ENCODE measurements at regions not wholly inside any gene's neighbourhood (a gene's known extent, or its start where the extent isn't known, plus 50 kb on each side); places are given as distances from the start of the nearest gene placed in this dataset.

GRCh38 chr5:167779644-167780043 is 511.8 kb upstream of the WWC1 start:
- no peaks in the 10 kb centered on the region for H3K36me3 ChIP-seq (ENCODE audit: insufficient read depth, low read length)
- H3K27me3 ChIP-seq (ENCODE audit: insufficient read depth, low read depth, low read length), result no peaks in the 10 kb centered on the region
- no peak overlapping the region for H3K9ac ChIP-seq (ENCODE audit: low read length)
- H3K79me2 ChIP-seq (replicated peaks; ENCODE audit: insufficient read depth, low read length), result no peaks in the 10 kb centered on the region
- H3K4me2 ChIP-seq (ENCODE audit: low read length), result no peak overlapping the region
- H3K4me3 ChIP-seq (ENCODE audit: low read length), result no peak overlapping the region
- no peak overlapping the region for H3K27ac ChIP-seq (ENCODE audit: low read length)
- TF ChIP-seq RAD21 (conservative IDR thresholded peaks at IDR 0.05) (no peak), MXI1 (conservative IDR thresholded peaks at IDR 0.05; ENCODE audit: poor library complexity, severe bottlenecking) (no peak), POLR2AphosphoS5 (IDR thresholded peaks at IDR 0.05) (no peak), EZH2 (IDR thresholded peaks at IDR 0.05; ENCODE audit: borderline replicate concordance, insufficient read depth, low read length, poor library complexity, severe bottlenecking) (no peak), SMC3 (conservative IDR thresholded peaks at IDR 0.05; ENCODE audit: poor library complexity) (no peak), TAF1 (IDR thresholded peaks at IDR 0.05; ENCODE audit: low read depth) (no peak), REST (IDR thresholded peaks at IDR 0.05; ENCODE audit: borderline replicate concordance) (no peak), EP300 (conservative IDR thresholded peaks at IDR 0.05; ENCODE audit: poor library complexity, severe bottlenecking) (no peak)
- H3F3A ChIP-seq (ENCODE audit: insufficient read depth, low read length, poor library complexity, severe bottlenecking), result no peaks in the 10 kb centered on the region
- H2AFZ ChIP-seq (ENCODE audit: low read depth, low read length), result no peak overlapping the region
- no peaks in the 10 kb centered on the region for H3K9me2 ChIP-seq (ENCODE audit: insufficient read depth, low read length)
- no peaks in the 10 kb centered on the region for H4K20me1 ChIP-seq (ENCODE audit: insufficient read depth)
- no peaks in the 10 kb centered on the region for H3K9me3 ChIP-seq (ENCODE audit: low read length)

- Histone ChIP-seq H3K4me3 (ENCODE audit: low read length) (no peak overlapping the region), H3K4me2 (ENCODE audit: low read length) (no peak overlapping the region), H3K9ac (ENCODE audit: low read length) (no peak overlapping the region), H4K20me1 (ENCODE audit: insufficient read depth) (no peaks in the 10 kb centered on the region), H2AFZ (ENCODE audit: low read depth, low read length) (no peak overlapping the region), H3K9me3 (ENCODE audit: low read length) (no peaks in the 10 kb centered on the region), H3F3A (ENCODE audit: insufficient read depth, low read length, poor library complexity, severe bottlenecking) (no peaks in the 10 kb centered on the region), H3K36me3 (ENCODE audit: insufficient read depth, low read length) (no peaks in the 10 kb centered on the region), H3K79me2 (replicated peaks; ENCODE audit: insufficient read depth, low read length) (no peaks in the 10 kb centered on the region), H3K27me3 (ENCODE audit: insufficient read depth, low read depth, low read length) (no peaks in the 10 kb centered on the region), H3K9me2 (ENCODE audit: insufficient read depth, low read length) (no peaks in the 10 kb centered on the region), H3K27ac (ENCODE audit: low read length) (no peak overlapping the region)
- TF ChIP-seq TAF1 (IDR thresholded peaks at IDR 0.05; ENCODE audit: low read depth) (no peak), MXI1 (conservative IDR thresholded peaks at IDR 0.05; ENCODE audit: poor library complexity, severe bottlenecking) (no peak), POLR2AphosphoS5 (IDR thresholded peaks at IDR 0.05) (no peak), EP300 (conservative IDR thresholded peaks at IDR 0.05; ENCODE audit: poor library complexity, severe bottlenecking) (no peak), CTCF (IDR thresholded peaks at IDR 0.05; ENCODE audit: poor library complexity, severe bottlenecking) (no peak), REST (IDR thresholded peaks at IDR 0.05; ENCODE audit: borderline replicate concordance) (no peak), RAD21 (conservative IDR thresholded peaks at IDR 0.05) (no peak), SMC3 (conservative IDR thresholded peaks at IDR 0.05; ENCODE audit: poor library complexity) (no peak), EZH2 (IDR thresholded peaks at IDR 0.05; ENCODE audit: borderline replicate concordance, insufficient read depth, low read length, poor library complexity, severe bottlenecking) (no peak)
Observed at GRCh38 chr5:167780177-167780576, 511.3 kb upstream of the WWC1 start.
